ENCODE measurements at regions not wholly inside any gene's neighbourhood (a gene's known extent, or its start where the extent isn't known, plus 50 kb on each side); places are given as distances from the start of the nearest gene placed in this dataset.

DNA sequence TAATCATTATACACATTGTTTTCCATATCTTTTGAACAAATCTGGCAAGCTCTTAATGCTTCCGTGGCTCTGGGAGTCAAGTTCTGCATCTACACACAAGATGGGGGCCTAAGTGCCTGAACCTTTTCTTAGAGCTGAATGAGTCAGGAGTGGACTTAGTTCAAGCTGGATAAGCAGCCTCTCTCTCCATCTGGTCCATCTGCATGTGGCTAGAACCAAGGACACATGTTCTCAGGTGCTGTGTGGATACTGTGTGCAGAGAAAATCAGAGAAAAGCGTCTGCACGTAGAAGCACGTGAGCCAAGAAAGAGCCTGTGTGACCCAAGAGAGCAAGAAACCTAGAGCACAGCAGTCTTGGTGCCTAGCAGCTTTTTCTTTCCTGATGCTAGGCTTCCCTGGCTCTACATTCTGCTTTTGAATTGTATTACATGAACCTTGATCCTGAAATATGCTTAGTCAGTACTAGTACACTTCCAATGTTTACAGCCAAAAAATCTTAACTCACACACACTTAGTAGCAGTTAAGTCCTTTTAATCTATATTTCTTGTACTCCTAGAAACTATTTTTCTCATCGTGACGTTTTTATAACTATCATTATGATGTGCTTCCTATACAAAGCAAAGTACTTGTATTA is 1798.9 kb downstream of the MAT2B start:
- Histone ChIP-seq H3K9me3 (ENCODE audit: low read depth) (no peaks in the 10 kb centered on the region), H3K4me1 (ENCODE audit: insufficient read depth) (no peaks in the 10 kb centered on the region), H3K36me3 (replicated peaks; ENCODE audit: insufficient read depth, low read depth) (no peaks in the 10 kb centered on the region), H4K20me1 (ENCODE audit: insufficient read depth, poor library complexity, severe bottlenecking) (no peaks in the 10 kb centered on the region), H2AFZ (no peak overlapping the region), H3K9me2 (replicated peaks; ENCODE audit: insufficient read depth) (no peaks in the 10 kb centered on the region), H3K4me3 (no peak overlapping the region), H3K4me2 (no peak overlapping the region), H3K27ac (no peak overlapping the region), H3K27me3 (no peaks in the 10 kb centered on the region), H3K79me2 (no peaks in the 10 kb centered on the region)
- WGBS (ENCODE audit: low lambda C conversion rate, missing lambda C conversion rate) = 82% methylated on average over 6 of the region's 6 CpGs
- TF ChIP-seq, protein P1, sequence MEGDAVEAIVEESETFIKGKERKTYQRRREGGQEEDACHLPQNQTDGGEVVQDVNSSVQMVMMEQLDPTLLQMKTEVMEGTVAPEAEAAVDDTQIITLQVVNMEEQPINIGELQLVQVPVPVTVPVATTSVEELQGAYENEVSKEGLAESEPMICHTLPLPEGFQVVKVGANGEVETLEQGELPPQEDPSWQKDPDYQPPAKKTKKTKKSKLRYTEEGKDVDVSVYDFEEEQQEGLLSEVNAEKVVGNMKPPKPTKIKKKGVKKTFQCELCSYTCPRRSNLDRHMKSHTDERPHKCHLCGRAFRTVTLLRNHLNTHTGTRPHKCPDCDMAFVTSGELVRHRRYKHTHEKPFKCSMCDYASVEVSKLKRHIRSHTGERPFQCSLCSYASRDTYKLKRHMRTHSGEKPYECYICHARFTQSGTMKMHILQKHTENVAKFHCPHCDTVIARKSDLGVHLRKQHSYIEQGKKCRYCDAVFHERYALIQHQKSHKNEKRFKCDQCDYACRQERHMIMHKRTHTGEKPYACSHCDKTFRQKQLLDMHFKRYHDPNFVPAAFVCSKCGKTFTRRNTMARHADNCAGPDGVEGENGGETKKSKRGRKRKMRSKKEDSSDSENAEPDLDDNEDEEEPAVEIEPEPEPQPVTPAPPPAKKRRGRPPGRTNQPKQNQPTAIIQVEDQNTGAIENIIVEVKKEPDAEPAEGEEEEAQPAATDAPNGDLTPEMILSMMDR (IDR thresholded peaks at IDR 0.05; ENCODE audit: poor library complexity) = no peak
- no peak for TF ChIP-seq EZH2phosphoT487 (IDR thresholded peaks at IDR 0.05; ENCODE audit: low read depth, severe bottlenecking, unreplicated experiment)
- no peak for TF ChIP-seq EZH2 (IDR thresholded peaks at IDR 0.05; ENCODE audit: borderline replicate concordance)
- DNase-seq (ENCODE audit: low spot score) = no peak

DNA sequence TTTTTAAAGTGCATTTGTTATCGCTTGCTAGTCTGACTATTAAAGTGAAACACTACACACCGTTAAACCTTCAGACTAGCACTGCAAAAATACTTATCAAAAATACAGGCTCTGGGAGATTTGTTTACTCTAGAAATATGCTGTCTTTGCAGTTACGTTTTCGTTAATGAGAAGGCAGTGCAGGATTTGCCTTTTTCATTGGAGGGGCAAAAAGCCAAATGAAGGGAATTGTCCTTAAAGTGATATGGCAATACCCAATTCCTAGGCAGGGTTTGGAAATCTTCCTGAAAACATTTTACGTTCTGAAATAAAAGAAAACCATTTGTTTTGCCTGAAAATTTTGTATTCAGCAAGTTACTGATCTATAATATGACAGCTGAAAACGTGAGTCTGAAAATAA is 1800.2 kb downstream of the MAT2B start:
- Histone ChIP-seq H3K27me3 (no peaks in the 10 kb centered on the region), H3K79me2 (no peaks in the 10 kb centered on the region), H4K20me1 (ENCODE audit: insufficient read depth, poor library complexity, severe bottlenecking) (no peaks in the 10 kb centered on the region), H3K4me2 (no peak overlapping the region), H3K27ac (no peak overlapping the region), H2AFZ (no peak overlapping the region), H3K4me1 (ENCODE audit: insufficient read depth) (no peaks in the 10 kb centered on the region), H3K36me3 (replicated peaks; ENCODE audit: insufficient read depth, low read depth) (no peaks in the 10 kb centered on the region), H3K9me2 (replicated peaks; ENCODE audit: insufficient read depth) (no peaks in the 10 kb centered on the region), H3K4me3 (no peak overlapping the region), H3K9me3 (ENCODE audit: low read depth) (no peaks in the 10 kb centered on the region)
- no peak for DNase-seq (ENCODE audit: low spot score)
- TF ChIP-seq, protein P1 (IDR thresholded peaks at IDR 0.05; ENCODE audit: poor library complexity) = no peak
- TF ChIP-seq EZH2phosphoT487 (IDR thresholded peaks at IDR 0.05; ENCODE audit: low read depth, severe bottlenecking, unreplicated experiment) = no peak
- no peak for TF ChIP-seq EZH2 (IDR thresholded peaks at IDR 0.05; ENCODE audit: borderline replicate concordance)
- 71% methylated on average over 6 of the region's 6 CpGs for WGBS (ENCODE audit: low lambda C conversion rate, missing lambda C conversion rate)

DNA sequence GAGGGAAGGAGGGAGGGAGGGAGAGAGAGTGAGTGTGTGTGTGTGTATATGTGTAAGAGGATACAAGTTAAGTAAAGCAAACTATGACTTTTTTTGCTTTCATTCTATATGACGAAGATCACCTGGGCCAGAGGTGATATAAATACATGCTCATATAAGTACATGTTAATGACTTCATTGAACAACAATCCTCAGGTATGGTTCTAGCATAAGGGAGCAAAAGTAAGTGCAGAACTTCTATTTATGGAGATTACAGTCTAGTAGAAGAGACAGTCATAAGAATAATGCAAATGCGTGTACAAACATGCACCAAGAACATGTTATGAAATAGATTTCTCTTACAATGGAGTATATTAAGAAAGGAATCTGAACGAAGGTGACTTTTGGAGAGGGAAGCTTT is 1804.0 kb downstream of the MAT2B start:
- Histone ChIP-seq H3K9me3 (ENCODE audit: low read depth) (no peaks in the 10 kb centered on the region), H3K79me2 (no peaks in the 10 kb centered on the region), H3K36me3 (replicated peaks; ENCODE audit: insufficient read depth, low read depth) (no peaks in the 10 kb centered on the region), H3K4me2 (no peak overlapping the region), H3K4me1 (ENCODE audit: insufficient read depth) (no peaks in the 10 kb centered on the region), H3K27me3 (no peaks in the 10 kb centered on the region), H3K27ac (no peak overlapping the region), H2AFZ (no peak overlapping the region), H4K20me1 (ENCODE audit: insufficient read depth, poor library complexity, severe bottlenecking) (no peaks in the 10 kb centered on the region), H3K9me2 (replicated peaks; ENCODE audit: insufficient read depth) (no peaks in the 10 kb centered on the region), H3K4me3 (no peak overlapping the region)
- WGBS (ENCODE audit: low lambda C conversion rate, missing lambda C conversion rate) = 90% methylated on average over 3 of the region's 3 CpGs
- TF ChIP-seq, protein P1 (IDR thresholded peaks at IDR 0.05; ENCODE audit: poor library complexity) = no peak
- no peak for TF ChIP-seq EZH2 (IDR thresholded peaks at IDR 0.05; ENCODE audit: borderline replicate concordance)
- no peak for DNase-seq (ENCODE audit: low spot score)

DNA sequence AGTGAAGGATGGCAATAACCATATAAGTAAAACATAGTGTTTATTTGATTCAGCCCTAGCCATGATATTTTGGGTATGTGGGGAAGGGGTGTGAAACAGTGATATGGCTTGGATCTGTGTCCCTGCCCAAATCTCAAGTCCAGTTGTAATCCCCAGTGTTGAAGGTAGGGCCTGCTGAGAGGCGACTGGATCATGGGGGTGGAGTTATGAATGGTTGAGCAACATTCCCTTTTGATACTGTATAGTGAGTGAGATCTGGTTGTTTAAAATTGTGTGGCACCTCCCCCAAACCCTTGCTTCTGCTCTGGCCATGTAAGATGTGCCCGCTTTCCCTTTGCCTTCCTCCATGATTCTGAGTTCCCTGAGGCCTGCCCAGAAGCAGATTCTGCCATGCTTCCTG is 1804.6 kb downstream of the MAT2B start:
- 93% methylated on average over 2 of the region's 2 CpGs for WGBS (ENCODE audit: low lambda C conversion rate, missing lambda C conversion rate)
- no peaks in the 10 kb centered on the region for H3K9me2 ChIP-seq (replicated peaks; ENCODE audit: insufficient read depth)
- no peak overlapping the region for H3K27ac ChIP-seq
- no peaks in the 10 kb centered on the region for H3K4me1 ChIP-seq (ENCODE audit: insufficient read depth)
- no peaks in the 10 kb centered on the region for H3K9me3 ChIP-seq (ENCODE audit: low read depth)
- no peaks in the 10 kb centered on the region for H3K36me3 ChIP-seq (replicated peaks; ENCODE audit: insufficient read depth, low read depth)
- no peak overlapping the region for H2AFZ ChIP-seq
- H3K27me3 ChIP-seq = no peaks in the 10 kb centered on the region
- no peak overlapping the region for H3K4me3 ChIP-seq
- H3K79me2 ChIP-seq = no peaks in the 10 kb centered on the region
- no peak for DNase-seq (ENCODE audit: low spot score)
- no peak for TF ChIP-seq EZH2 (IDR thresholded peaks at IDR 0.05; ENCODE audit: borderline replicate concordance)
- no peak for TF ChIP-seq EZH2phosphoT487 (IDR thresholded peaks at IDR 0.05; ENCODE audit: low read depth, severe bottlenecking, unreplicated experiment)
- TF ChIP-seq, protein P1 (IDR thresholded peaks at IDR 0.05; ENCODE audit: poor library complexity) = no peak
- H3K4me2 ChIP-seq = no peak overlapping the region
- no peaks in the 10 kb centered on the region for H4K20me1 ChIP-seq (ENCODE audit: insufficient read depth, poor library complexity, severe bottlenecking)

Data from hepatocyte (in vitro differentiated cells).